ENCODE measurements at regions not wholly inside any gene's neighbourhood (a gene's known extent, or its start where the extent isn't known, plus 50 kb on each side); places are given as distances from the start of the nearest gene placed in this dataset.

GRCh38 chr17:72510351-72511016, 389.7 kb downstream of the SOX9 start:
- no peak for DNase-seq

GRCh38 chr17:72511242-72511641, 390.4 kb downstream of the SOX9 start:
- DNase-seq, result peak; percentile 12

- DNase-seq, result no peak
Observed at GRCh38 chr17:72511874-72512273, 391.1 kb downstream of the SOX9 start.

GRCh38 chr17:72512649-72513556, 392.1 kb downstream of the SOX9 start:
- DNase-seq, result peak; percentile 92

- no peak for DNase-seq
Observed at GRCh38 chr17:72514321-72514861, 393.6 kb downstream of the SOX9 start.

- no peak for DNase-seq
Observed at GRCh38 chr17:72514891-72515290, 394.1 kb downstream of the SOX9 start.

GRCh38 chr17:72515291-72516065, 394.7 kb downstream of the SOX9 start:
- peak; percentile 59 for DNase-seq

- no peak for DNase-seq
Observed at GRCh38 chr17:72516772-72517399, 396.1 kb downstream of the SOX9 start.

- DNase-seq, result no peak
Observed at GRCh38 chr17:72517413-72518158, 396.8 kb downstream of the SOX9 start.

- no peak for DNase-seq
Observed at GRCh38 chr17:72518159-72518732, 397.4 kb downstream of the SOX9 start.

- no peak for DNase-seq
Observed at GRCh38 chr17:72518753-72519597, 398.2 kb downstream of the SOX9 start.

- DNase-seq, result no peak
Observed at GRCh38 chr17:72519598-72519936, 398.7 kb downstream of the SOX9 start.

- no peak for DNase-seq
Observed at GRCh38 chr17:72520665-72521303, 400.0 kb downstream of the SOX9 start.

- DNase-seq, result no peak
Observed at GRCh38 chr17:72523491-72523890, 402.7 kb downstream of the SOX9 start.

- no peak for DNase-seq
Observed at GRCh38 chr17:72525225-72526015, 404.6 kb downstream of the SOX9 start.

GRCh38 chr17:72526769-72527168, 405.9 kb downstream of the SOX9 start:
- DNase-seq, result no peak

GRCh38 chr17:72527789-72528188, 407.0 kb downstream of the SOX9 start:
- DNase-seq, result no peak

GRCh38 chr17:72528683-72529082, 407.9 kb downstream of the SOX9 start:
- no peak for DNase-seq

GRCh38 chr17:72529386-72529785, 408.6 kb downstream of the SOX9 start:
- DNase-seq, result peak; percentile 34
